ENCODE measurements at regions not wholly inside any gene's neighbourhood (a gene's known extent, or its start where the extent isn't known, plus 50 kb on each side); places are given as distances from the start of the nearest gene placed in this dataset.
"Not testable (repeated sequence)": the region's sequence is repeated elsewhere in the genome, so short reads cannot be mapped to it uniquely, and the experiment has no call there.

GRCh38 chr14:56005191-56006053 is 112.8 kb upstream of the PELI2 start:
- TF ChIP-seq CTCF (conservative IDR thresholded peaks at IDR 0.05; ENCODE audit: low read length), result no peak
- DNase-seq (ENCODE audit: low read depth), result peak; percentile 86
- H3K4me3 ChIP-seq (ENCODE audit: low read length), result peak overlapping the region; percentile 49

GRCh38 chr14:56007491-56007890 is 110.7 kb upstream of the PELI2 start:
- not testable (repeated sequence) for DNase-seq (ENCODE audit: low read depth)

GRCh38 chr14:56008150-56008549 is 110.1 kb upstream of the PELI2 start:
- no peak overlapping the region for H3K4me3 ChIP-seq (ENCODE audit: low read length)
- no peak for TF ChIP-seq CTCF (conservative IDR thresholded peaks at IDR 0.05; ENCODE audit: low read length)
- no peak for DNase-seq (ENCODE audit: low read depth)

More at GRCh38 chr14:56007491-56007890, 110.7 kb upstream of the PELI2 start:
- H3K4me3 ChIP-seq (ENCODE audit: low read length), result not testable (repeated sequence)

- not testable (repeated sequence) for H3K4me3 ChIP-seq (ENCODE audit: low read length); DNase-seq (ENCODE audit: low read depth)
Observed at GRCh38 chr14:56008661-56009060, 109.5 kb upstream of the PELI2 start.

- no peak for TF ChIP-seq CTCF (conservative IDR thresholded peaks at IDR 0.05; ENCODE audit: low read length)
- DNase-seq (ENCODE audit: low read depth), result no peak
- H3K4me3 ChIP-seq (ENCODE audit: low read length), result no peak overlapping the region
Observed at GRCh38 chr14:56023661-56024081, 94.5 kb upstream of the PELI2 start.

GRCh38 chr14:56025191-56025590 is 93.0 kb upstream of the PELI2 start:
- TF ChIP-seq CTCF (conservative IDR thresholded peaks at IDR 0.05; ENCODE audit: low read length), result no peak
- no peak for DNase-seq (ENCODE audit: low read depth)

GRCh38 chr14:56026506-56026905 is 91.7 kb upstream of the PELI2 start:
- no peak for TF ChIP-seq CTCF (conservative IDR thresholded peaks at IDR 0.05; ENCODE audit: low read length)
- H3K4me3 ChIP-seq (ENCODE audit: low read length), result no peak overlapping the region
- DNase-seq (ENCODE audit: low read depth), result no peak

More at GRCh38 chr14:56025191-56025590, 93.0 kb upstream of the PELI2 start:
- no peak overlapping the region for H3K4me3 ChIP-seq (ENCODE audit: low read length)

GRCh38 chr14:56027421-56027820 is 90.8 kb upstream of the PELI2 start:
- no peak for DNase-seq (ENCODE audit: low read depth)
- no peak overlapping the region for H3K4me3 ChIP-seq (ENCODE audit: low read length)
- TF ChIP-seq CTCF (conservative IDR thresholded peaks at IDR 0.05; ENCODE audit: low read length), result no peak

Measured in AG10803 (cell line).